Mesenteric fat pad (tissue), 1 donor: ENCODE measurements at regions not wholly inside any gene's neighbourhood (a gene's known extent, or its start where the extent isn't known, plus 50 kb on each side); places are given as distances from the start of the nearest gene placed in this dataset.

Source experiments
- DNase-seq: peaks from one replicate; pipeline ENCODE4 v3.0.0-alpha.2; 2020; ENCODE audit warnings: low spot score
- donor health status: DM: yes; HTN: yes; CAD: no.

- no peak for DNase-seq
Measured at GRCh38 chr6:93964926-93965325, 545.6 kb upstream of the EPHA7 start.

GRCh38 chr6:93964321-93964720 is 545.0 kb upstream of the EPHA7 start:
- no peak for DNase-seq

GRCh38 chr6:93962566-93962965 is 543.2 kb upstream of the EPHA7 start:
- DNase-seq = no peak

- no peak for DNase-seq
Measured at GRCh38 chr6:93954584-93954983, 535.2 kb upstream of the EPHA7 start.

- no peak for DNase-seq
Measured at GRCh38 chr6:93943661-93944060, 524.3 kb upstream of the EPHA7 start.

- DNase-seq = no peak
Measured at GRCh38 chr6:93940381-93940780, 521.0 kb upstream of the EPHA7 start.

- no peak for DNase-seq
Measured at GRCh38 chr6:93932175-93932574, 512.8 kb upstream of the EPHA7 start.

- no peak for DNase-seq
Measured at GRCh38 chr6:93927731-93928130, 508.4 kb upstream of the EPHA7 start.

- DNase-seq = no peak
Measured at GRCh38 chr6:93919365-93919764, 500.0 kb upstream of the EPHA7 start.

- no peak for DNase-seq
Measured at GRCh38 chr6:93918258-93918657, 498.9 kb upstream of the EPHA7 start.

- DNase-seq = no peak
Measured at GRCh38 chr6:93917216-93917615, 497.9 kb upstream of the EPHA7 start.

- no peak for DNase-seq
Measured at GRCh38 chr6:93916716-93917115, 497.4 kb upstream of the EPHA7 start.

- DNase-seq = no peak
Measured at GRCh38 chr6:93915961-93916360, 496.6 kb upstream of the EPHA7 start.

GRCh38 chr6:93902517-93902916 is 483.2 kb upstream of the EPHA7 start:
- no peak for DNase-seq

- DNase-seq = no peak
Measured at GRCh38 chr6:93900142-93900541, 480.8 kb upstream of the EPHA7 start.

GRCh38 chr6:93896081-93896480 is 476.7 kb upstream of the EPHA7 start:
- no peak for DNase-seq

GRCh38 chr6:93894521-93894920 is 475.2 kb upstream of the EPHA7 start:
- no peak for DNase-seq

- no peak for DNase-seq
Measured at GRCh38 chr6:93889713-93890112, 470.4 kb upstream of the EPHA7 start.

GRCh38 chr6:93886416-93886815 is 467.1 kb upstream of the EPHA7 start:
- no peak for DNase-seq

GRCh38 chr6:93859971-93860370 is 440.6 kb upstream of the EPHA7 start:
- no peak for DNase-seq

GRCh38 chr6:93858213-93858612 is 438.9 kb upstream of the EPHA7 start:
- no peak for DNase-seq

- no peak for DNase-seq
Measured at GRCh38 chr6:93849857-93850256, 430.5 kb upstream of the EPHA7 start.

- DNase-seq = no peak
Measured at GRCh38 chr6:93848031-93848742, 428.8 kb upstream of the EPHA7 start.

- no peak for DNase-seq
Measured at GRCh38 chr6:93842178-93842577, 422.8 kb upstream of the EPHA7 start.
